HG02610 (cell line): ENCODE measurements at regions not wholly inside any gene's neighbourhood (a gene's known extent, or its start where the extent isn't known, plus 50 kb on each side); places are given as distances from the start of the nearest gene placed in this dataset.
"Not testable (repeated sequence)": the region's sequence is repeated elsewhere in the genome, so short reads cannot be mapped to it uniquely, and the experiment has no call there.

Source experiments
- ATAC-seq: cut with Tn5 transposase; IDR thresholded peaks from one replicate; pipeline ENCODE4 v1.9.1; 2021; ENCODE audit warnings: mild to moderate bottlenecking, moderate library complexity; ENCODE audit not compliant: unreplicated experiment

- no peak for ATAC-seq
These were observed 99.6 kb downstream of the FAM114A2 start for GRCh38 chr5:153939101-153939500.

GRCh38 chr5:153938191-153938842 is 100.4 kb downstream of the FAM114A2 start:
- ATAC-seq, result no peak

- ATAC-seq, result no peak
These were observed 101.0 kb downstream of the FAM114A2 start for GRCh38 chr5:153937661-153938060.

GRCh38 chr5:153935151-153935550 is 103.6 kb downstream of the FAM114A2 start:
- ATAC-seq, result not testable (repeated sequence)

- no peak for ATAC-seq
These were observed 112.5 kb downstream of the FAM114A2 start for GRCh38 chr5:153926201-153926600.

- ATAC-seq, result no peak
These were observed 119.5 kb downstream of the FAM114A2 start for GRCh38 chr5:153919161-153919560.

- ATAC-seq, result no peak
These were observed 131.4 kb downstream of the FAM114A2 start for GRCh38 chr5:153907170-153907775.

GRCh38 chr5:153905219-153905618 is 133.5 kb downstream of the FAM114A2 start:
- ATAC-seq, result no peak

- no peak for ATAC-seq
These were observed 135.4 kb downstream of the FAM114A2 start for GRCh38 chr5:153903321-153903720.

GRCh38 chr5:153902016-153902415 is 136.7 kb downstream of the FAM114A2 start:
- no peak for ATAC-seq

GRCh38 chr5:153901449-153901848 is 137.3 kb downstream of the FAM114A2 start:
- no peak for ATAC-seq

- ATAC-seq, result no peak
These were observed 137.9 kb downstream of the FAM114A2 start for GRCh38 chr5:153900703-153901395.

- ATAC-seq, result no peak
These were observed 139.0 kb downstream of the FAM114A2 start for GRCh38 chr5:153899746-153900145.

- peak; percentile 96 for ATAC-seq
These were observed 142.0 kb downstream of the FAM114A2 start for GRCh38 chr5:153896701-153897100.

- ATAC-seq, result no peak
These were observed 142.6 kb downstream of the FAM114A2 start for GRCh38 chr5:153896117-153896516.

- no peak for ATAC-seq
These were observed 143.4 kb downstream of the FAM114A2 start for GRCh38 chr5:153895266-153895665.

- no peak for ATAC-seq
These were observed 144.9 kb downstream of the FAM114A2 start for GRCh38 chr5:153893817-153894216.

GRCh38 chr5:153891394-153891793 is 147.3 kb downstream of the FAM114A2 start:
- ATAC-seq, result peak; percentile 53

GRCh38 chr5:153888781-153889180 is 149.9 kb downstream of the FAM114A2 start:
- ATAC-seq, result no peak

- ATAC-seq, result no peak
These were observed 153.6 kb downstream of the FAM114A2 start for GRCh38 chr5:153885141-153885540.

- ATAC-seq, result no peak
These were observed 154.1 kb downstream of the FAM114A2 start for GRCh38 chr5:153884612-153884957.
